ENCODE measurements at regions not wholly inside any gene's neighbourhood (a gene's known extent, or its start where the extent isn't known, plus 50 kb on each side); places are given as distances from the start of the nearest gene placed in this dataset.

DNA sequence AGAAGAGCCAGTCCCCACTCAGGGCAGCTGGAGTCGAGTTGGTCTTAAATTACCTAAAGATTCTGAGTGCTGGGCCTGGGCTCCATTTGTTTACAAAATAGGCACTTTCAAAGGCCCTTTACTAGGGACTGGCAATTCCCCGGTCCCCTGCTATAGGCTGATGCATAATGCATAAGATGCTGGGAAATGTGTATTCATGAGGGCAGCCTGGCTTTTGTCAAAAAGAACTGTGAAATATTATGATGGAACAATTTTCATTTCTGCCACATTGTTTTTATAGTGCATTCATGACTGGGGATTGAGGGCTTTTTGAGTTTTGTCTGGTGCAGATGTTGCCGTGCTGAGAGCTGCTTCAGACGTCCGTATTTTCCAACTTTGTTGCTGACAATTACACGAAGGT, 617.0 kb upstream of the CDH5 start:
- TF ChIP-seq, protein P1, sequence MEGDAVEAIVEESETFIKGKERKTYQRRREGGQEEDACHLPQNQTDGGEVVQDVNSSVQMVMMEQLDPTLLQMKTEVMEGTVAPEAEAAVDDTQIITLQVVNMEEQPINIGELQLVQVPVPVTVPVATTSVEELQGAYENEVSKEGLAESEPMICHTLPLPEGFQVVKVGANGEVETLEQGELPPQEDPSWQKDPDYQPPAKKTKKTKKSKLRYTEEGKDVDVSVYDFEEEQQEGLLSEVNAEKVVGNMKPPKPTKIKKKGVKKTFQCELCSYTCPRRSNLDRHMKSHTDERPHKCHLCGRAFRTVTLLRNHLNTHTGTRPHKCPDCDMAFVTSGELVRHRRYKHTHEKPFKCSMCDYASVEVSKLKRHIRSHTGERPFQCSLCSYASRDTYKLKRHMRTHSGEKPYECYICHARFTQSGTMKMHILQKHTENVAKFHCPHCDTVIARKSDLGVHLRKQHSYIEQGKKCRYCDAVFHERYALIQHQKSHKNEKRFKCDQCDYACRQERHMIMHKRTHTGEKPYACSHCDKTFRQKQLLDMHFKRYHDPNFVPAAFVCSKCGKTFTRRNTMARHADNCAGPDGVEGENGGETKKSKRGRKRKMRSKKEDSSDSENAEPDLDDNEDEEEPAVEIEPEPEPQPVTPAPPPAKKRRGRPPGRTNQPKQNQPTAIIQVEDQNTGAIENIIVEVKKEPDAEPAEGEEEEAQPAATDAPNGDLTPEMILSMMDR (IDR thresholded peaks at IDR 0.05; ENCODE audit: control insufficient read depth, extremely low read depth, insufficient read depth): no peak
- no peak overlapping the region for H3K4me3 ChIP-seq (ENCODE audit: low read depth, low read length)
- no peak for DNase-seq (ENCODE audit: low read depth)

DNA sequence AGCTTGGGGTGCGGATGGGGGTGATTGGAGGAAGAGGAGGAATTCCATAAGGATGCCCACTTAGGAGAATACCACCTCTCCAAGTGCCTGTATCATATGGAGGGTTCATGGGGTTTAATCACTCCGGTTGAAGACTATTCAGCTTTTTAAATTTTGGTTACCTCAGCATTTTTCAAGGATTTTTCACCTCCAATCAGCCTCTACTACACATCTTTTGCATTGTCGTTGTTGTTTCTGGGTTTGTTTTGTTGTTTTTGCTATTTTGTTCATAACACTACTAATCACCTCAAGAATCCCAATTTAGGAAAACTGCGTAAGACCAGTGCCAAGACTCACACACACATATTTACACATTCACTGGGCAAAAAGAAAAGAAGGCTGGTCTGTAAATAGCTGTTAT, 619.5 kb upstream of the CDH5 start:
- H3K4me3 ChIP-seq (ENCODE audit: low read depth, low read length): no peak overlapping the region

DNA sequence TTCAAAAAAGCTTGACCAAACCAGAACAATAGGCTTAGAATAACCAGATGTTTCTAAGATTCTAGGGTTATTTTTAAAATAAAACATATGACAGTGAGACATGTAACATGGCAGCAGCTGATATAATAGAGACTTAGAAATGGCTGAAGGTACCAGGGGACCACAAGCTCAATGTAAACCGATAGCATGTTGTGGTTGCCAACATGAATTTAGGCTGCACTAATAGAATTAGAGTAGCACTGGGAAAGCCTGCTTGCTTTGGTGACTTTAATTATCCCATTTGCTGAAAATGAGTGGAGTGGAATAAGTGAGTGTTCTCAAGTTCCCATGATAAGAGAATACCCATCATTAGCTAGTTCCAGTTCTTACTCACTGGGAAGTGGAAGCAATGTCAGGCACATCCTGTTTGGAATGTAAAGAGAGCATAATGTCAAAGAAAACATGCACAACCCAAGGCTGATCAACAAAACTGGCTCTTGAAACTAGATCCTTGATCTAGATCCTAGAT, 621.2 kb upstream of the CDH5 start:
- H3K4me3 ChIP-seq (ENCODE audit: low read depth, low read length): no peak overlapping the region
- TF ChIP-seq, protein P1 (IDR thresholded peaks at IDR 0.05; ENCODE audit: control insufficient read depth, extremely low read depth, insufficient read depth): no peak
- DNase-seq (ENCODE audit: low read depth): no peak

More for the DNA sequence above, 619.5 kb upstream of the CDH5 start:
- TF ChIP-seq, protein P1 (IDR thresholded peaks at IDR 0.05; ENCODE audit: control insufficient read depth, extremely low read depth, insufficient read depth): no peak
- DNase-seq (ENCODE audit: low read depth): no peak

DNA sequence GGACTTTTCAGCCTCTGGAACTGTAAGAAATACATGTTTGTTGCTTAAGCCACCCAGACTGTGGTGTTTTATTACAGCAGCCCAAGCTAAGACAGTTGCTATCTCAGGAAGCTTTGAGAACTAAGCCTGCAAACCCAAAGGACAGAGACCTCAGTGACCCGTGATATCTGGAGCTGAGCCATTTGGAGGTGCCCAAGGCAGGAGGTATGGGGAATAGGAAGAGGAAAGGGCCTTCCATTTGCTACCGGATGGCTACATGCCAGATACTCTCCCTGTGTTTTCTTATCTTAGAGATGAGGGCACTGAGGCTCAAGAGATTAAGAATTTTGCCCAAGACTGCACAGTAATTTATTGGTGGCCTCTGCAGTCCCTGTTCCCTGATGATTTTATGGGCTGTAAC, 622.1 kb upstream of the CDH5 start:
- no peak overlapping the region for H3K4me3 ChIP-seq (ENCODE audit: low read depth, low read length)
- TF ChIP-seq, protein P1 (IDR thresholded peaks at IDR 0.05; ENCODE audit: control insufficient read depth, extremely low read depth, insufficient read depth): no peak
- no peak for DNase-seq (ENCODE audit: low read depth)

DNA sequence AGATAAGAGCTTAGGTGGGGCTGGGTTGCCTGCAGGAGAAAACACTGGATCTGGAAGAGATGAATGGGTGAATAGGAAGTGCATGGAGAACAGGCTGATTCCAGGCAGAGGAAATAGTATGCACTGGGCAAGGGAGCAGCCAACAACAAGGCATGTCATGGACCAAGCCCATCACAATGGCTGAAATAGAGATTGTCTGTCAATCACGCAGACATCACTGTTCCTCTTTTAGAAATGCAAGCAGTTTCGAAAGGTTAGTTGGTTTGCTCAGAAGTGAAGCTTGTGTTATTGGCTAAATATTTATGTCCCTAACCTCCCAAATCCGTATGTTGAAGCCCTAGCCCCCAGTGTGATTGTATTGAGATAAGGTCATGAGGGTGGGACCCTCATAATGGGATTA, 621.7 kb upstream of the CDH11 start:
- TF ChIP-seq, protein P1 (IDR thresholded peaks at IDR 0.05; ENCODE audit: control insufficient read depth, extremely low read depth, insufficient read depth): no peak
- H3K4me3 ChIP-seq (ENCODE audit: low read depth, low read length): no peak overlapping the region
- no peak for DNase-seq (ENCODE audit: low read depth)

DNA sequence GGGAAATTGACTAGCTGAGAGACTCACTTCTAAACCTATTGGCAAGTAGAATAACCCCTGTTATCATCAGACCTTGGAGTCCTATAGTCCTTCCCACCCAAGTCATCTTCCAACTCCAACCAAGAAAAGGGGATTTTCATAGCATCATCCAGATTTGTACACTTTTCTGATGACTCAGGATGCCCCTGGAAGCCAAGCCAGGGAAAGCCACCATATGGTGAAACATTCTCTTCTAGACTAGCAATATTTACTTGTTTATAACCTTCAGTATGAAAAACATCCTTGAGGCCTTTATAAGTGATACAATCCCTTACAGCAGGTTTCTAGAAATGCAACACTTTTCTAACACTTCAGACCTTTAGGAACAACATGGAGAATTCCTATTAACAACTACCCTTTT, 618.8 kb upstream of the CDH11 start:
- TF ChIP-seq, protein P1 (IDR thresholded peaks at IDR 0.05; ENCODE audit: control insufficient read depth, extremely low read depth, insufficient read depth): no peak
- DNase-seq (ENCODE audit: low read depth): no peak
- H3K4me3 ChIP-seq (ENCODE audit: low read depth, low read length): no peak overlapping the region

DNA sequence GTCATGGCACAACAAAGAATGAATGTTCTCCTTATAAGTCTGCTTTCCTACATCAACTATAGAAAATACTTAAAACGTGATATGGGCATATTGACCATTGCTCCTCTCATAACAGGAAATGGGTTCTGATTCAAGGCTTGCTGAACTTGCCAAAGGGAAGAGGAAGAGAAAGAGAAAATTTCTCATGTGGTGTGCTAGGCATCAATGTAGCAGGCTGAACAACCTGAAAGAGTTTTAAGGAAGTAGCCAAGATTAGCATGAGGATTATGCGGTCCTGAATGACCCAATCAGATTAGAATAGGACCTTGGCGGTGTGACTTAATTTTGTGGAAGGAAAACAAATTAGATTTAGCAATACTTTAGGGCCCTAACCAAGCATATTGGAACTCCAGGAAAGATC, 617.7 kb upstream of the CDH11 start:
- H3K4me3 ChIP-seq (ENCODE audit: low read depth, low read length): no peak overlapping the region
- DNase-seq (ENCODE audit: low read depth): no peak
- TF ChIP-seq, protein P1 (IDR thresholded peaks at IDR 0.05; ENCODE audit: control insufficient read depth, extremely low read depth, insufficient read depth): no peak
